ENCODE measurements at regions not wholly inside any gene's neighbourhood (a gene's known extent, or its start where the extent isn't known, plus 50 kb on each side); places are given as distances from the start of the nearest gene placed in this dataset.

DNA sequence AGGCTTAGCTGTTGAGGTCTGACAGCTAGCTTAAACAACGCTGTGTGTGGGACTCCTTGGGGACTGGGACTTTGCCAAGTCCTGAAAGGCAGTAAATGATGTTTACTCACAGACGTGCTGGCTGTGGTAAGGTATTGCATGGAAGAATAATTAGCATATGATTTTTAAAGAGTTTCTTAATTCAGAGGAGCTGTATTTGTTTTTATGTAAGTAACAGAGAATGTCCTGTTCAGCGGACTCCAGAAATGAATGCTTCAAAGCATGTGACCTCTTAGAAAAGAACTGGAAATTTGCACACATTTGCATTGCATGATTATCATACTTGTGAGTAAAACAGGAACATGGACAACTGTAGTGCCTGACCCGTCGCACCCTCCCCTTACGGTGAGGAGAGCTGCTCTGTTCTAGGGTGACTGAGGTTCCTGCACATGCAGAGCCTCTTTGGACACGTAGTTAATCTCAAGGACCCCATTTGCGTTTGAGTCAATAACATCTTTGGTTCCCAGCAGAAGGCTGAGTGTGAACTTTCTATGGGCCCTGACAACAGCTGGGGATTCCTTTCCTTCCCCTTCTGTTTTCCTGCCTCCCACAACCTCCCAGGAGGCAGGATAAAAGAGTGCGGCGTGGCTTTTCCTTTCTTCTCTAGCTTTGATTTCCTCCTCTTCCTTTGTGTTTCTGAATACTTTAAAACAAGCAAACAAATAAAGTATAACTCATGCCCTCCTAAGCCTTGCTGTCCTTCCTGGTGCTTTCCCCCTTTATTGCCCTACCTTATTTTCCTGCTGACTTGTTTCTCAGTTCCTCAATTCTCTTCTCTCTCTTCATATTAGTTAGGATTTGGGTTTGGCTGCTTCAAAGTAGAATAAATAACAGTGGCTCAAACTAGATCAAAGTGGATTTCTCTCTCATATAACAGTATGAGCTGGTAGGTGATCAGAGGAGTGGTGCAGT, 157.2 kb upstream of the CD180 start:
- DNase-seq (ENCODE audit: low spot score) (no peak), FAIRE-seq (no peak)

GRCh38 chr5:67350618-67351201, 154.1 kb upstream of the CD180 start:
- DNase-seq (ENCODE audit: low spot score) (no peak), FAIRE-seq (no peak)

DNA sequence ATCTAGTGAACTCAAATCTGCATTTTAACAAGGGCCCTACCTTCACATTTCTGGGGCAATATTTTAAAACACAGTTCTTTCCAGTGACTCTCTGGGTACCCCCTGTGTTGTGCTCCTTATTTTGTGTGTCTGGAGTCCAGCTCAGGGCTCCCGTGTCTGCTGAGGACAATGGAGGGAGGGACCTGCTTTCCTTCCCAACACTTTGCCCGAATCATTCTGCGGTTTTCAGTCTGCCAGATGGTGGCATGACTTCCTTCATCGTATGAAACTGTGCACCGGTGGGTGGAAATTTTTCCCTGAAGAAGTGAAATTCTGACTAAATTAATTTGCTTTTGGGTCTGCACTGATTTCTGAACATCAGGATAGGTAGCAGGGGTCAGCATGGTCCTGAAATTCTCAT, 153.6 kb upstream of the CD180 start:
- DNase-seq (ENCODE audit: low spot score) (no peak), FAIRE-seq (no peak)

DNA sequence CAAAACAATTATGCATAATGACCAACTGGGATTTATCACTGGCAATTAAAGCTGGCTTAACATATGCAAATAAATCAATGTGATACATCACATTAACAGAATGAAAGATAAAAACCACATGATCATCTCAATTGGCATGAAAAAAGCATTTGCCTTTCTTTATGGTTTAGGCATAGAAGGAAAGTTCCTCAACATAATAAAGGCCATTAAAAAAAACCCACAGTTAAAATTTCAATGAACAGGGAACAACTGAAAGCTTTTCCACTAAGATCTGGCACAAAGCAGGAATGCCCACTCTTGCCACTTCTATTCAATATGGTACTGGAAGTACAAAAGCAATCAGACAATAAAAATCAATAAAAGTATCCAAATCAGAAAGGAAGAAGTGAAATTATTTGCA, 151.2 kb upstream of the CD180 start:
- no peak for FAIRE-seq
- DNase-seq (ENCODE audit: low spot score) = no peak

DNA sequence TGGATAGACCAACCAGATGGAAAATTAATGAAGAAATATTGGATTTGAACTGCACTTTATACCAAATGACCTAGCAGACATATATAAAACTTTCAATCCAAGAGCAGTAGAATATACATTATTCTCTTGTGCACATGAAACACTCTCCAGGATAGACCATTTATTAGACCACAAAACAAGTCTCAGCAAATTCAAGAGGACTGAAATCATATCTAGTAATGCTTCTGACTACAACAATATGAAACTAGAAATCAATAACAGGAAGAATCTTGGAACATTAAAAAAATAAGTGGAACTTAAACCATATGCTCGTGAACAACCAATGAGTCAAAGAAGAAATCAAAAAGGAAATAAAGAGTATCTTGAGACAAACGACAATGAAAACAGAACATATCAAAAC, 150.0 kb upstream of the CD180 start:
- DNase-seq (ENCODE audit: low spot score) (no peak), FAIRE-seq (no peak)

- DNase-seq (ENCODE audit: low spot score) (no peak), FAIRE-seq (no peak)
Measured at GRCh38 chr5:67344870-67345269, 148.3 kb upstream of the CD180 start.

- no peak for DNase-seq (ENCODE audit: low spot score)
- no peak for FAIRE-seq
Measured at GRCh38 chr5:67343835-67344234, 147.2 kb upstream of the CD180 start.

- no peak for FAIRE-seq
Measured at GRCh38 chr5:67341478-67341877, 144.9 kb upstream of the CD180 start.

GRCh38 chr5:67339219-67339767, 142.7 kb upstream of the CD180 start:
- DNase-seq (ENCODE audit: low spot score) = no peak
- FAIRE-seq = no peak

More at GRCh38 chr5:67341478-67341877, 144.9 kb upstream of the CD180 start:
- DNase-seq (ENCODE audit: low spot score) = no peak

- DNase-seq (ENCODE audit: low spot score) (no peak), FAIRE-seq (no peak)
Measured at GRCh38 chr5:67338421-67338820, 141.8 kb upstream of the CD180 start.

GRCh38 chr5:67337751-67338150, 141.2 kb upstream of the CD180 start:
- FAIRE-seq (no peak), DNase-seq (ENCODE audit: low spot score) (no peak)

DNA sequence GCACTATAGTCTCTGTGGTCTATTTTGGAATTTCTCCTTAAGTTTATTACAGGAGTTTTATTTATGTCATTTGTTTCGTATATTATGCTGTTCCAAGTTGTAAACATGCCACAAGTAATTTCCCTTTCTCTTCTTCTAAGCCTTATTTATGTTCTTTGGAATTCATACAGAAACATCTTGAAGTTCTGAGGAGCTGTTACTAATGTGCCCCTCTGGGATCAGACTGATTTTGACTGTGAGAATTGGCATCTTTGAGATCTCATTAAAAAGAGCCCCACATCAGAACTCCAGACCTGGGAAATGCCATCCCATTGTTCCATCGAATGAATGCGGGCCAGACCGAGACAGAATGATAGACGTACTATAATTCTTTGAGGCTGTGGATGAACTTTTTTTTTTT, 138.8 kb upstream of the CD180 start:
- FAIRE-seq (no peak), DNase-seq (ENCODE audit: low spot score) (no peak)

DNA sequence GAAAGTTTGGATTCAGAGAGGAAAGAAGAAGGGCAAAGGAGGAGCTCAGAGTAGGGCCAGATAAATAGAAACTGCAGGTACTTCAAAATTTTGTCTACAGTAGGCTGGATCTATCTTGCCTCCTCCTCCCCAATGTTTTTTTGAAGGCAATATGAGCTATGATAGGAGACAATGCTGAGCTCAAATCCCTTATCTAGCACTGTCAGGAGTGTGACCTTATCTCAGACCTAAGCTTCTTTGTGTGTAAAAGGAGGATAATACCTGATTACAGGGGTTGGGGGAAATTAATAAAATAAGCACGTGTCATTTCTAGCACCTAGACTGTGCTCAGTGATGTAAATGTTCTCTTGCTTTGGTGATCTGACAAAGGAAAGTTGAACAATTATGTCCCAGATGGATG, 137.8 kb upstream of the CD180 start:
- no peak for FAIRE-seq

GRCh38 chr5:67333171-67333570, 136.6 kb upstream of the CD180 start:
- no peak for FAIRE-seq
- no peak for DNase-seq (ENCODE audit: low spot score)

More for the DNA sequence above, 137.8 kb upstream of the CD180 start:
- DNase-seq (ENCODE audit: low spot score) = no peak

- DNase-seq (ENCODE audit: low spot score) = no peak
- FAIRE-seq = no peak
Measured at GRCh38 chr5:67331296-67331925, 134.8 kb upstream of the CD180 start.

DNA sequence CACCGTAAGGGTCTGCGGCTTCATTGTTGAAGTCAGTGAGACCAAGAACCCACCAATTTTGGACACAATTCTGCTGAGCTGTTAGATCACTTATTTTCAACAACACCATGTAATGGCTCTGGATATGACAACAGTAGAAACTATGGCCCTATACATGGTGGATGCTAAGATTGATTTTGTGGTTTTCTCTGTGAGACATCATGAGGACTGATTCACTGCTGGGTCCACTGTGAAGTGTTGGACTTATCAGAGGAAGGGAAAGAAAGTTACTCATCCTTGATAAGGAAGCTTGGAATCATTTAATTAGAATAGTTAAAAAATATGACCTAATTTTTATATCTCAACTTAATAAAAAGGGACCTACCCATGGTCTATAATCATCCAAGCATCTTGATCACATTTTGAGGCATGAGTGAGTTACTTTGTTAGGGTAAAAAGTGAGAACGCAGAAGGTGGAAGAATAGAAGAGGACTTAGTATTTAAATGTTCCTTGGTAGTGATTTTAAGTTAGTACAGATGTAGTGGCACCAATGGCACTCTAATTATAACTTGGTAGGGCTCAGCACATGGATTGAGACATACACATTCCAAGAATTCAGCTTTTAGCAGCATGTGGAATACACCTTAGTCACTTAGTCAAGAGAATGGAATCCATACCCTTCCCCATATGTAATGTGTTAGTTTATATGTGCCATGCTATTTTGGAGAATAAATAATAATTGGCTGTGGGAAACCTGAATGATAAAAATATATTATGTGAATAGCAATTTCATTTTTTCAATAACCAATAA, 123.5 kb upstream of the CD180 start:
- FAIRE-seq (no peak), DNase-seq (ENCODE audit: low spot score) (peak; percentile 45)

- DNase-seq (ENCODE audit: low spot score) (no peak), FAIRE-seq (no peak)
Measured at GRCh38 chr5:67318746-67319145, 122.1 kb upstream of the CD180 start.

DNA sequence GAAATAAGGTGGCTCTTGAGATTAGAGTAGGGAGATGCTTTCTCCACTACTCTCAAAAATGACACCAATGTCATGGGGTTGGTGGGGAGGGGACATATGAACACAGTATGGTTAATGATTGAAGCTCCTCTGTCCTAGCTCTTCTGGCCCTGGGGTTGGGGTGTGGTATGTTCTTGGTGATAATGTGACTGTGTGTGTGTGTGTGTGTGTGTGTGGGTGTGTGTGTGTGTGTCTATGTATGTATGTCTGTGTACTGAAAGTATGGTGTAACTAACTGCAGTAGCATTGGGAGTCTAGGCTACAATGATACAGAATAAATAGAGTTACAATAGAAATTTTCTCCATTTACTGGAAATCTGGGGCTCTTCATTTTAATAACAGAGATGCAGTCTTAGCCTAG, 121.0 kb upstream of the CD180 start:
- DNase-seq (ENCODE audit: low spot score) (no peak), FAIRE-seq (no peak)

- FAIRE-seq = no peak
Measured at GRCh38 chr5:67316695-67317094, 120.1 kb upstream of the CD180 start.

GRCh38 chr5:67315082-67315989, 118.7 kb upstream of the CD180 start:
- no peak for FAIRE-seq
- DNase-seq (ENCODE audit: low spot score) = peak; percentile 67

More at GRCh38 chr5:67316695-67317094, 120.1 kb upstream of the CD180 start:
- DNase-seq (ENCODE audit: low spot score) = no peak
